BLaER1 treated with 17β-estradiol and CSF1 and Interleukin-3, amounts not matched to agents 10 nM and 100 nM (cell line): ENCODE measurements at regions not wholly inside any gene's neighbourhood (a gene's known extent, or its start where the extent isn't known, plus 50 kb on each side); places are given as distances from the start of the nearest gene placed in this dataset.

Experiments
- H3K27ac ChIP-seq, 11 experiments: shearing (Covaris generic); formaldehyde crosslinking; 2 replicates each; pipeline ENCODE4 v1.8.1; 2022
- H3K27me3 ChIP-seq, 11 experiments: shearing (Covaris generic); formaldehyde crosslinking; 2 replicates each; pipeline ENCODE4 v1.8.1; 2022
- H3K36me3 ChIP-seq, 11 experiments: shearing (Covaris generic); formaldehyde crosslinking; 2 replicates each; pipeline ENCODE4 v1.8.1; 2022
- H3K4me1 ChIP-seq, 10 experiments: shearing (Covaris generic); formaldehyde crosslinking; 2 replicates each; pipeline ENCODE4 v1.8.1; 2022
- H3K4me2 ChIP-seq, 11 experiments: shearing (Covaris generic); formaldehyde crosslinking; 2 replicates each; pipeline ENCODE4 v1.8.1; 2022
- H3K4me3 ChIP-seq, 10 experiments: shearing (Covaris generic); formaldehyde crosslinking; 2 replicates each; pipeline ENCODE4 v1.8.1; 2022
- H3K9ac ChIP-seq, 11 experiments: shearing (Covaris generic); formaldehyde crosslinking; 2 replicates each; pipeline ENCODE4 v1.8.1; 2022
- H3K9me3 ChIP-seq, 11 experiments: shearing (Covaris generic); formaldehyde crosslinking; replicated peaks in 1 of 11; 2 replicates each; pipeline ENCODE4 v1.8.1; 2022
- H4K20me1 ChIP-seq, 11 experiments: shearing (Covaris generic); formaldehyde crosslinking; 2 replicates each; pipeline ENCODE4 v1.8.1; 2022
- Cebpa-rat ChIP-seq, 11 experiments: shearing (Covaris generic); IDR thresholded peaks; 2 replicates each; pipeline ENCODE4 v1.8.1; 2022

GRCh38 chr4:164542431-164542830 lies 211.5 kb upstream of the SMIM31 start:
- Histone ChIP-seq H4K20me1 (no peaks in the 10 kb centered on the region), H3K36me3 (0 out of 22 replicates have a peak, but pooled peaks cover 0 to 3% (median 0%) of the 10 kb centered on the region in 11 experiments), H3K4me1 (peaks cover 0 to 8% (median 0%) of the 10 kb centered on the region in 10 experiments; a peak in 5 of 20 replicates), H3K4me3 (no peak overlapping the region), H3K9me3 (peaks cover 21 to 27% (median 25%) of the 10 kb centered on the region in 11 experiments), H3K27me3 (no peaks in the 10 kb centered on the region), H3K4me2 (no peak overlapping the region), H3K9ac (no peak overlapping the region), H3K27ac (no peak overlapping the region)
- no peak for TF ChIP-seq Cebpa-rat (IDR thresholded peaks at IDR 0.05)

- Histone ChIP-seq H3K9ac (no peak overlapping the region), H3K4me1 (no peaks in the 10 kb centered on the region), H3K4me3 (no peak overlapping the region), H3K4me2 (no peak overlapping the region), H3K9me3 (peaks cover 0 to 6% (median 4%) of the 10 kb centered on the region in 11 experiments; a peak in 5 of 22 replicates), H3K27ac (no peak overlapping the region), H4K20me1 (no peaks in the 10 kb centered on the region), H3K36me3 (no peaks in the 10 kb centered on the region), H3K27me3 (no peaks in the 10 kb centered on the region)
- no peak for TF ChIP-seq Cebpa-rat (IDR thresholded peaks at IDR 0.05)
Measured at GRCh38 chr4:164550989-164551712, 202.8 kb upstream of the SMIM31 start.

- Histone ChIP-seq H3K36me3 (no peaks in the 10 kb centered on the region), H3K4me3 (no peak overlapping the region), H3K4me1 (no peaks in the 10 kb centered on the region), H3K4me2 (no peak overlapping the region), H4K20me1 (no peaks in the 10 kb centered on the region), H3K9ac (no peak overlapping the region), H3K27ac (no peak overlapping the region), H3K9me3 (peaks cover 0 to 6% (median 4%) of the 10 kb centered on the region in 11 experiments; a peak in 5 of 22 replicates), H3K27me3 (no peaks in the 10 kb centered on the region)
- TF ChIP-seq Cebpa-rat (IDR thresholded peaks at IDR 0.05), result no peak
Measured at GRCh38 chr4:164551713-164552040, 202.3 kb upstream of the SMIM31 start.

GRCh38 chr4:164571593-164572390 lies 182.1 kb upstream of the SMIM31 start:
- Histone ChIP-seq H4K20me1 (no peaks in the 10 kb centered on the region), H3K9ac (no peak overlapping the region), H3K4me3 (no peak overlapping the region), H3K4me2 (no peak overlapping the region), H3K9me3 (peaks cover 0 to 16% (median 11%) of the 10 kb centered on the region in 11 experiments; a peak in 13 of 22 replicates), H3K36me3 (no peaks in the 10 kb centered on the region), H3K27me3 (no peaks in the 10 kb centered on the region), H3K27ac (no peak overlapping the region), H3K4me1 (no peaks in the 10 kb centered on the region)
- no peak for TF ChIP-seq Cebpa-rat (IDR thresholded peaks at IDR 0.05)

- Histone ChIP-seq H3K4me3 (no peak overlapping the region), H3K27me3 (no peaks in the 10 kb centered on the region), H3K27ac (no peak overlapping the region), H3K4me2 (no peak overlapping the region), H3K36me3 (no peaks in the 10 kb centered on the region), H3K9ac (no peak overlapping the region), H3K4me1 (no peaks in the 10 kb centered on the region), H3K9me3 (peaks cover 0 to 16% (median 11%) of the 10 kb centered on the region in 11 experiments; a peak in 13 of 22 replicates), H4K20me1 (no peaks in the 10 kb centered on the region)
- no peak for TF ChIP-seq Cebpa-rat (IDR thresholded peaks at IDR 0.05)
Measured at GRCh38 chr4:164572877-164573279, 181.1 kb upstream of the SMIM31 start.

DNA sequence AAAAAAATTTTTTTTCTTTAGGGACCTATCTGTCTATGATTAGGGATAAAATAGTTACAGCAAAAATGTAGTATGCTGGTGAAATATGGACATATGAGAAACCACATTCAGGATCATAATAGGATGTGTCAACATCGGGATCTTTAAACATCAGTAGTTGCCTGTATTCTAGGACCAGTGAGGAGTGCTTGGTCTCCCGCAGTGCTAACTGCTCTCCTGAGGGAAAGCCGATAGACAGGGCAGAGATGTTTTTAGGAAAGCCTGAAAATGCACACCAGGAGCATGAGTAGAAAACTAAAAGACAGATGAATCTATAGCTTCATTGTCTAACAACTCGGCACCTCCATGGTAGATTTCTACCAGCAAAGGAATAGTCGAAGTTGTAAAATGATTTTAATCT lies 178.1 kb upstream of the SMIM31 start:
- H3K9ac ChIP-seq, result no peak overlapping the region
- no peak for TF ChIP-seq Cebpa-rat (IDR thresholded peaks at IDR 0.05)

DNA sequence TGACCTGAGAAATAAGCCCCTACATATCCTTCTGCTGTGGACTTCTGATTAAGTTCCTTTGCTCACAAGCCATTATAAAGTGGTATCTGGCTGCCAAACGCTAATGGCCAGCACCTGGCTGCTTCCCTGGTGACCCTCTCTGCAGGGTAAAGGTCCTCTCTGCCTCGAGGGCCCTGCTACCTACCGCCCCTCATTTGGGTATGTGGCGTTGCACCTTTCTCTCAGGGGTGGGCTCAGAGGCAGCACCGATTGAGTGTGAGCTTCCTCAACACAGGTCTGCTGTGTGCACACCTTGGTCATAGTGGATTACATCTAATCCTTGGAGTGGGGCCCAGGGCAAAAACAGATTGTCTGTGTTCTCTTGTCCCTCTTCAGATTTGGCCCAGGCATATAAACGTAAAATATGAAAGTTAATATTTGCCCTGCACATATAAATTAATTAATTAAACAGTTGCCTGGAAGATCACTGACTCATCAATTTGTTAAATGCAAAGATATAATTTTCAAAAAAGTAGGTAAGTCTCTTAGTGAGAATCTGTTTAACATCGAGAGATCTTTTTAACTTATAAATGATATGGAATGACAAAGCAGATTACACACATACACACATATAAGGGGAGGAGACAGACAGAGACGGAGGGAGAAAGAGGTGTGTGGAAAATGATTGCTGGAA lies 174.5 kb upstream of the SMIM31 start:
- peaks cover 0 to 10% (median 7%) of the 10 kb centered on the region in 11 experiments; a peak in 13 of 22 replicates for H3K9me3 ChIP-seq
- no peak for TF ChIP-seq Cebpa-rat (IDR thresholded peaks at IDR 0.05)
- H4K20me1 ChIP-seq, result no peaks in the 10 kb centered on the region
- H3K36me3 ChIP-seq, result no peaks in the 10 kb centered on the region
- no peak overlapping the region for H3K4me3 ChIP-seq
- H3K4me2 ChIP-seq, result no peak overlapping the region
- no peaks in the 10 kb centered on the region for H3K4me1 ChIP-seq
- H3K9ac ChIP-seq, result no peak overlapping the region
- no peaks in the 10 kb centered on the region for H3K27me3 ChIP-seq
- no peak overlapping the region for H3K27ac ChIP-seq

More for the DNA sequence above, 178.1 kb upstream of the SMIM31 start:
- Histone ChIP-seq H3K27me3 (no peaks in the 10 kb centered on the region), H3K27ac (no peak overlapping the region), H3K36me3 (no peaks in the 10 kb centered on the region), H3K4me1 (no peaks in the 10 kb centered on the region), H4K20me1 (no peaks in the 10 kb centered on the region), H3K4me3 (no peak overlapping the region), H3K9me3 (peaks cover 0 to 16% (median 11%) of the 10 kb centered on the region in 11 experiments; a peak in 13 of 22 replicates), H3K4me2 (no peak overlapping the region)

DNA sequence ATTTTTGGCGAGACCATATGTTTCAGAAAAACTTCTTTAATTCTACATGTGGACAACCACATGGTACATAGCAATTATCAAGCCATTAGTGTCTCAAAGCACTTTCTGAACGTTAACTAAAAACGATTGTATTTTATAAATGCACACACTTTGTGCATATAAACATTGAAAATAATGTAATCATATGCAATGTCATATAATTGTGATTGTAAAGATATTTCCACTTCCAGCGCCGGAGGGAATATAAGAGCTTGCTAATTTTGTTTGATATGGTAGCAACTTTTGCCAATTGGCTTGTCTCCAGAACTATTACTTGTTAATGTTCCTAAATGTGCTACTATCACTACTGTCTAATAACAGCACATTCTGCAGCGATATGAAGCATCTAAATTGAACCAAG lies 162.3 kb upstream of the SMIM31 start:
- Histone ChIP-seq H3K4me1 (no peaks in the 10 kb centered on the region), H3K4me2 (no peak overlapping the region), H3K27ac (no peak overlapping the region), H3K9me3 (peaks cover 0 to 3% (median 0%) of the 10 kb centered on the region in 11 experiments; a peak in 2 of 22 replicates), H3K27me3 (no peaks in the 10 kb centered on the region), H3K36me3 (no peaks in the 10 kb centered on the region), H3K4me3 (no peak overlapping the region), H3K9ac (no peak overlapping the region), H4K20me1 (no peaks in the 10 kb centered on the region)
- no peak for TF ChIP-seq Cebpa-rat (IDR thresholded peaks at IDR 0.05)

GRCh38 chr4:164595751-164596150 lies 158.2 kb upstream of the SMIM31 start:
- Histone ChIP-seq H3K27ac (no peak overlapping the region), H4K20me1 (no peaks in the 10 kb centered on the region), H3K27me3 (no peaks in the 10 kb centered on the region), H3K4me3 (no peak overlapping the region), H3K36me3 (no peaks in the 10 kb centered on the region), H3K4me1 (no peaks in the 10 kb centered on the region), H3K9me3 (peaks cover 0 to 2% (median 0%) of the 10 kb centered on the region in 11 experiments; a peak in 2 of 22 replicates), H3K9ac (no peak overlapping the region), H3K4me2 (no peak overlapping the region)
- TF ChIP-seq Cebpa-rat (IDR thresholded peaks at IDR 0.05), result no peak
